H1 (cell line): ENCODE measurements at regions not wholly inside any gene's neighbourhood (a gene's known extent, or its start where the extent isn't known, plus 50 kb on each side); places are given as distances from the start of the nearest gene placed in this dataset.

Experiments
- CHD1 ChIP-seq: IDR thresholded peaks from 2 replicates; pipeline ENCODE4 v1.6.1; 2012; ENCODE audit warnings: low read depth, low read length, improper control_type of control experiment
- KDM4A ChIP-seq: IDR thresholded peaks from one replicate; pipeline ENCODE4 v1.7.1; 2012; ENCODE audit warnings: low read depth, mild to moderate bottlenecking, moderate library complexity, low read length, inconsistent platforms; ENCODE audit not compliant: severe bottlenecking
- POLR2AphosphoS5 ChIP-seq: IDR thresholded peaks from 2 replicates; pipeline ENCODE4 v1.6.1; 2011; ENCODE audit warnings: low read depth, low read length

- no peak for TF ChIP-seq KDM4A
- TF ChIP-seq CHD1 = no peak
- TF ChIP-seq POLR2AphosphoS5 = no peak
Measured at GRCh38 chr2:220932041-220932440, 640.1 kb downstream of the EPHA4 start (continued).
